MM.1S (cell line): ENCODE measurements at regions not wholly inside any gene's neighbourhood (a gene's known extent, or its start where the extent isn't known, plus 50 kb on each side); places are given as distances from the start of the nearest gene placed in this dataset.

Source experiments
- EZH2 ChIP-seq: fragments of 300-600 bp; sonication (generic); optimal IDR thresholded peaks from 2 replicates; pipeline ENCODE3; 2017; ENCODE audit warnings: low read depth, mild to moderate bottlenecking, antibody characterized with exemption, low read length, mixed read lengths
- TF ChIP-seq, protein P1 (sequence below): fragments of 300-600 bp; sonication (generic); IDR thresholded peaks from 2 replicates; pipeline ENCODE4 v1.5.1; 2016; ENCODE audit warnings: antibody characterized with exemption, low read length, mixed read lengths

- TF ChIP-seq, protein P1, sequence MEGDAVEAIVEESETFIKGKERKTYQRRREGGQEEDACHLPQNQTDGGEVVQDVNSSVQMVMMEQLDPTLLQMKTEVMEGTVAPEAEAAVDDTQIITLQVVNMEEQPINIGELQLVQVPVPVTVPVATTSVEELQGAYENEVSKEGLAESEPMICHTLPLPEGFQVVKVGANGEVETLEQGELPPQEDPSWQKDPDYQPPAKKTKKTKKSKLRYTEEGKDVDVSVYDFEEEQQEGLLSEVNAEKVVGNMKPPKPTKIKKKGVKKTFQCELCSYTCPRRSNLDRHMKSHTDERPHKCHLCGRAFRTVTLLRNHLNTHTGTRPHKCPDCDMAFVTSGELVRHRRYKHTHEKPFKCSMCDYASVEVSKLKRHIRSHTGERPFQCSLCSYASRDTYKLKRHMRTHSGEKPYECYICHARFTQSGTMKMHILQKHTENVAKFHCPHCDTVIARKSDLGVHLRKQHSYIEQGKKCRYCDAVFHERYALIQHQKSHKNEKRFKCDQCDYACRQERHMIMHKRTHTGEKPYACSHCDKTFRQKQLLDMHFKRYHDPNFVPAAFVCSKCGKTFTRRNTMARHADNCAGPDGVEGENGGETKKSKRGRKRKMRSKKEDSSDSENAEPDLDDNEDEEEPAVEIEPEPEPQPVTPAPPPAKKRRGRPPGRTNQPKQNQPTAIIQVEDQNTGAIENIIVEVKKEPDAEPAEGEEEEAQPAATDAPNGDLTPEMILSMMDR = no peak
- TF ChIP-seq EZH2 = no peak
Observed at GRCh38 chr15:34682674-34683073, 72.1 kb downstream of the GJD2 start.
